ENCODE measurements at regions not wholly inside any gene's neighbourhood (a gene's known extent, or its start where the extent isn't known, plus 50 kb on each side); places are given as distances from the start of the nearest gene placed in this dataset.

DNA sequence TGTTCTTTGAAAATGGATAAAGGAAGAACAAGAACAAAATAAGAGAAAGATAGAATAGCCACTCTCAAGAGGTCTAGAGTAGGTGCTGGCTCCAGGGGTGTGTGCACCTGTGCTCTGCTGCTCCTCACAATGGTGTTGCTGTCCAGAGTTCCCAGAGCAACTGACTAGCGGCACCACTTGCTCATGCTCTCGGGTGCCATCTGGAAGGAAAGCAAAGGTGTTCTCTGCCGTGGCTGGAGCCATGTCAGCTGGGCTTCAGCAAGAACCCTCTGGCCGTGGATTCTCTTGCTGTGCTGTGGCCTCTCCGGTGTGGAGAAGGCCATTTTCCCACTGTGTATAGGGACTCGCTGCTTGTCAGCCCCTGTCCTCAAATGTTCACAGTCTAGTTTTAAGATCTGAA lies 114.6 kb upstream of the TEX51 start:
- H3K9me3 ChIP-seq (ENCODE audit: control insufficient read depth, insufficient read depth, low read depth, low read length): no peaks in the 10 kb centered on the region
- no peak overlapping the region for H3K4me3 ChIP-seq (ENCODE audit: low read depth, low read length)
- no peak overlapping the region for H3K9ac ChIP-seq (ENCODE audit: low read length)
- H3K27me3 ChIP-seq (ENCODE audit: control insufficient read depth, insufficient read depth, low read length): no peaks in the 10 kb centered on the region
- H3K36me3 ChIP-seq (ENCODE audit: control insufficient read depth, insufficient read depth, low read length): no peaks in the 10 kb centered on the region
- no peak overlapping the region for H3K27ac ChIP-seq (ENCODE audit: low read depth, low read length)
- peaks cover 3% of the 10 kb centered on the region; the same call in 1 of the 2 replicates for H3K4me1 ChIP-seq (ENCODE audit: control insufficient read depth, insufficient read depth, low read length)

DNA sequence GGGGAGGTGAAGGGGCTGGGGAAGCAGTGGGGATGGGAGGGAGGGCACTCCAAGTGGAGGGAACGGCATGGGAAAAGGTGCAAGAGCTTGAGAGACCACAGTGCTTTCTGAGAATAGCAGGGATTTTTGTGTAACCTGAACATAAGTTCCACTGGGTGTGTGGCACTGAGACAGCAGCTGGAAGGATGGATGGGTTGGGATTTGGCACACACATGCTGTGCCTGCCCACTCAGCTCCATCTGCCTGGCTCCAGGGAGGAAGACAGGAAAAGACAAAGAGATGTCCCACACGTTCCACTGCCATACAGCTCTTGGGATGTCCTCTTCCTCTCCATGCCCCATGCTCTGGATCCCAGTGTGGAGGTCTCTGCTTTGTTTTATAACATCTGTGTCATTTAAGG lies 114.1 kb upstream of the TEX51 start:
- Histone ChIP-seq H3K27me3 (ENCODE audit: control insufficient read depth, insufficient read depth, low read length) (no peaks in the 10 kb centered on the region), H3K27ac (ENCODE audit: low read depth, low read length) (no peak overlapping the region), H3K4me3 (ENCODE audit: low read depth, low read length) (no peak overlapping the region), H3K4me1 (ENCODE audit: control insufficient read depth, insufficient read depth, low read length) (no peaks in the 10 kb centered on the region), H3K9me3 (ENCODE audit: control insufficient read depth, insufficient read depth, low read depth, low read length) (no peaks in the 10 kb centered on the region), H3K9ac (ENCODE audit: low read length) (no peak overlapping the region), H3K36me3 (ENCODE audit: control insufficient read depth, insufficient read depth, low read length) (no peaks in the 10 kb centered on the region)

DNA sequence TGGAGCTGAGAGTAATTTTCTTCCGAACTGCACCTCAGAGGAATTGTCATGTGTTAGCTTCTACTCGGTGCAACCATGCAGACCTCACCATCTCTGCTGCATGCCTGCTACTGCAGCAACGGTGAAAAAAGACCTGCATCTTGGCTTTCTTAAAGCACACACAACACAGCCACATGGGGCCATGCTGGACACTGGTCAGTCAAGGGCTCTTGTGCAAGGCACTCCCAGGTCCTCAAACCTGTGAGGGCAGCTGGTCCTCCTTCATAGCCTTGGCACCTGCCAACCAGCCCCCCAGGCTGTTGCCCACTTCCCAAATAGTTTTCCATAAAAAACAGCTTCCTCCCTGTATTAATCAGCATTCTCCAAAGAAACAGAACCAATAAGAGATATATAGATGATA lies 113.5 kb upstream of the TEX51 start:
- H3K36me3 ChIP-seq (ENCODE audit: control insufficient read depth, insufficient read depth, low read length): no peaks in the 10 kb centered on the region
- H3K27me3 ChIP-seq (ENCODE audit: control insufficient read depth, insufficient read depth, low read length): no peaks in the 10 kb centered on the region
- H3K9me3 ChIP-seq (ENCODE audit: control insufficient read depth, insufficient read depth, low read depth, low read length): no peaks in the 10 kb centered on the region
- no peak overlapping the region for H3K27ac ChIP-seq (ENCODE audit: low read depth, low read length)
- no peak overlapping the region for H3K9ac ChIP-seq (ENCODE audit: low read length)
- no peaks in the 10 kb centered on the region for H3K4me1 ChIP-seq (ENCODE audit: control insufficient read depth, insufficient read depth, low read length)
- H3K4me3 ChIP-seq (ENCODE audit: low read depth, low read length): no peak overlapping the region

DNA sequence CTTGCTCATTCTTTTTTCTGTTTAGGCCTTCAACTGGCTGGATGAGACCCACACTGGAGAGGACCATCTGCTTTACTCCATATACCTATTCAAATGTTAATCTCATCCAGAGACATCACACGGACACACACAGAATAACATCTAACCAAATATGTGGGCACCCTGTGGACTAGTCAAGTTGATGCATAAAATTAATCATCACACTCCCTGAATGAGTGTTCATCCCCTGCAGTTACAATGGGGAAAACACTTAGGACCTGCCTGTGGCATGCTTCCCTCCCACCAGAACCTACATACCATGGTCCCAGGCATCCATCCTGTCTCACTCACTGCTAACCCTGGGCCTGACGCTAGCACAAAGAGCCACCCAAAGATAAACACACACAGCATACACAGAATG lies 112.8 kb upstream of the TEX51 start:
- no peak overlapping the region for H3K9ac ChIP-seq (ENCODE audit: low read length)
- H3K36me3 ChIP-seq (ENCODE audit: control insufficient read depth, insufficient read depth, low read length): no peaks in the 10 kb centered on the region
- H3K9me3 ChIP-seq (ENCODE audit: control insufficient read depth, insufficient read depth, low read depth, low read length): no peaks in the 10 kb centered on the region
- H3K4me3 ChIP-seq (ENCODE audit: low read depth, low read length): no peak overlapping the region
- H3K27me3 ChIP-seq (ENCODE audit: control insufficient read depth, insufficient read depth, low read length): no peaks in the 10 kb centered on the region
- no peak overlapping the region for H3K27ac ChIP-seq (ENCODE audit: low read depth, low read length)
- H3K4me1 ChIP-seq (ENCODE audit: control insufficient read depth, insufficient read depth, low read length): no peaks in the 10 kb centered on the region

- H3K4me3 ChIP-seq (ENCODE audit: low read depth, low read length): no peak overlapping the region
- H3K27ac ChIP-seq (ENCODE audit: low read depth, low read length): no peak overlapping the region
- H3K36me3 ChIP-seq (ENCODE audit: control insufficient read depth, insufficient read depth, low read length): no peaks in the 10 kb centered on the region
- H3K9ac ChIP-seq (ENCODE audit: low read length): no peak overlapping the region
- no peaks in the 10 kb centered on the region for H3K9me3 ChIP-seq (ENCODE audit: control insufficient read depth, insufficient read depth, low read depth, low read length)
- no peaks in the 10 kb centered on the region for H3K27me3 ChIP-seq (ENCODE audit: control insufficient read depth, insufficient read depth, low read length)
- H3K4me1 ChIP-seq (ENCODE audit: control insufficient read depth, insufficient read depth, low read length): no peaks in the 10 kb centered on the region
Measured at GRCh38 chr2:126786765-126787164, 111.9 kb upstream of the TEX51 start.

- no peak overlapping the region for H3K27ac ChIP-seq (ENCODE audit: low read depth, low read length)
- H3K27me3 ChIP-seq (ENCODE audit: control insufficient read depth, insufficient read depth, low read length): no peaks in the 10 kb centered on the region
- no peaks in the 10 kb centered on the region for H3K9me3 ChIP-seq (ENCODE audit: control insufficient read depth, insufficient read depth, low read depth, low read length)
- H3K4me1 ChIP-seq (ENCODE audit: control insufficient read depth, insufficient read depth, low read length): no peaks in the 10 kb centered on the region
- no peaks in the 10 kb centered on the region for H3K36me3 ChIP-seq (ENCODE audit: control insufficient read depth, insufficient read depth, low read length)
- no peak overlapping the region for H3K9ac ChIP-seq (ENCODE audit: low read length)
- no peak overlapping the region for H3K4me3 ChIP-seq (ENCODE audit: low read depth, low read length)
Measured at GRCh38 chr2:126787289-126787688, 111.4 kb upstream of the TEX51 start.

DNA sequence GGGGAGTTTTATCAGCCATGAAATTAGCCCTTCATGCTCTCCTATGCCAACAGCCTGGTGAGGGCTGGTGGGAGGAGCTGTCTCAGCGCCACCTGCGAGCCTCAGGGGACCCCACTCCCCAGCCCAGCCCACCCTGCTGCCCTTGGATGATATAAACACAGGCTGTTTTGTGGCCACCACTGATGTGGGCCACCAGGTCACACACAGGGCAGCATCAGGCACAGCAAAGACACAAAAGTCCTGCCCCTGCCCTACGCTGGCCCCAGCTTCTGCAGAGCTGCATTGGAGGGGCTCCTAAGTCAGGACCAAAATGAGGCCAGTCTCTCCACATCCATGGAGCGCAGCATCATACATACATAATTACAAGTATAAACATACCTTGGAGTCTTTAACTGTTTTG lies 110.6 kb upstream of the TEX51 start:
- no peak overlapping the region for H3K27ac ChIP-seq (ENCODE audit: low read depth, low read length)
- H3K27me3 ChIP-seq (ENCODE audit: control insufficient read depth, insufficient read depth, low read length): no peaks in the 10 kb centered on the region
- H3K9me3 ChIP-seq (ENCODE audit: control insufficient read depth, insufficient read depth, low read depth, low read length): no peaks in the 10 kb centered on the region
- no peak overlapping the region for H3K9ac ChIP-seq (ENCODE audit: low read length)
- H3K36me3 ChIP-seq (ENCODE audit: control insufficient read depth, insufficient read depth, low read length): no peaks in the 10 kb centered on the region
- H3K4me1 ChIP-seq (ENCODE audit: control insufficient read depth, insufficient read depth, low read length): no peaks in the 10 kb centered on the region
- H3K4me3 ChIP-seq (ENCODE audit: low read depth, low read length): no peak overlapping the region

DNA sequence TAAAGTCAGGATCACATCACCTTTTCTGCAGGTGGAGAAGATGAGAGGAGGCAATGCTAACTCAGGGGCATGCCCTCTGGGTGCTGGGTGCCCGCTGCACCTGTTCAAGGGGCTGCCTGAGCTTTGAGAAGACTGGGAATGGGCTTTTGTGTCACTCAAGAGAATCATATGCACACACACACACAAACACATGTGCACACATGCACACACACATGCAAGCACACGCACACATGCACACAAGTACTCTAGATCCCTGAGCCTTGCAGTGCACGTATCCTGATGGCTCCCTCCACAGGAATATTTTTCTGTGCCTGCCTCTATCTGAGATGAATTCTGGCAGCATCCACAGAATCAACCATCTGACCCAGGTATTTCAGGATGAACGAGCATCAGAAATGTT lies 110.0 kb upstream of the TEX51 start:
- H3K4me1 ChIP-seq (ENCODE audit: control insufficient read depth, insufficient read depth, low read length): peaks cover 4% of the 10 kb centered on the region; the same call in 1 of the 2 replicates

GRCh38 chr2:126790987-126791780 lies 107.5 kb upstream of the TEX51 start:
- no peaks in the 10 kb centered on the region for H3K36me3 ChIP-seq (ENCODE audit: control insufficient read depth, insufficient read depth, low read length)
- H3K4me1 ChIP-seq (ENCODE audit: control insufficient read depth, insufficient read depth, low read length): peaks cover 9% of the 10 kb centered on the region
- H3K4me3 ChIP-seq (ENCODE audit: low read depth, low read length): no peak overlapping the region
- no peak overlapping the region for H3K27ac ChIP-seq (ENCODE audit: low read depth, low read length)
- no peaks in the 10 kb centered on the region for H3K27me3 ChIP-seq (ENCODE audit: control insufficient read depth, insufficient read depth, low read length)
- no peaks in the 10 kb centered on the region for H3K9me3 ChIP-seq (ENCODE audit: control insufficient read depth, insufficient read depth, low read depth, low read length)
- H3K9ac ChIP-seq (ENCODE audit: low read length): no peak overlapping the region

More for the DNA sequence above, 110.0 kb upstream of the TEX51 start:
- H3K9ac ChIP-seq (ENCODE audit: low read length): no peak overlapping the region
- H3K36me3 ChIP-seq (ENCODE audit: control insufficient read depth, insufficient read depth, low read length): no peaks in the 10 kb centered on the region
- no peak overlapping the region for H3K27ac ChIP-seq (ENCODE audit: low read depth, low read length)
- no peak overlapping the region for H3K4me3 ChIP-seq (ENCODE audit: low read depth, low read length)
- no peaks in the 10 kb centered on the region for H3K27me3 ChIP-seq (ENCODE audit: control insufficient read depth, insufficient read depth, low read length)
- H3K9me3 ChIP-seq (ENCODE audit: control insufficient read depth, insufficient read depth, low read depth, low read length): no peaks in the 10 kb centered on the region

DNA sequence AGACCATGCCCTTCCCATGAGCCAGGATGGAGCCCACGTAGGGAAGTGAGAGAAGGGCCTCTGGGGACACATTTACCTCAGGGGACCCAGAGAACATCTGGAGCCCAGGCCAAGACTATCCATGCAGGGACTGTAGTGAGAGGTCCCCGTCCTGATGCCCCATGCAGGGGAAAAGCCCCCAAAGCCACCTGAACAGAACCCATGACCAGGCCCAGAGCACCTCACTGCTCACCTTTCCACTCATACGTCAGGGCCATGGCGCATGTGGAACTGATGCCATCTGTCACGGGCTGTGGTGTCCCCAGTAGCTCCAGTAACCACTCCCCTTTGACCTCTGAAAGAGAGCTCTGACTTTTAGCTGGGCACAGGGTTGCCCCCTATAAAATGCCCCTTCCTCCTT lies 106.5 kb upstream of the TEX51 start:
- Histone ChIP-seq H3K4me3 (ENCODE audit: low read depth, low read length) (no peak overlapping the region), H3K9me3 (ENCODE audit: control insufficient read depth, insufficient read depth, low read depth, low read length) (no peaks in the 10 kb centered on the region), H3K27me3 (ENCODE audit: control insufficient read depth, insufficient read depth, low read length) (no peaks in the 10 kb centered on the region), H3K9ac (ENCODE audit: low read length) (no peak overlapping the region), H3K36me3 (ENCODE audit: control insufficient read depth, insufficient read depth, low read length) (no peaks in the 10 kb centered on the region), H3K27ac (ENCODE audit: low read depth, low read length) (no peak overlapping the region), H3K4me1 (ENCODE audit: control insufficient read depth, insufficient read depth, low read length) (peaks cover 9% of the 10 kb centered on the region)

GRCh38 chr2:126792993-126793392 lies 105.7 kb upstream of the TEX51 start:
- Histone ChIP-seq H3K27me3 (ENCODE audit: control insufficient read depth, insufficient read depth, low read length) (no peaks in the 10 kb centered on the region), H3K4me3 (ENCODE audit: low read depth, low read length) (no peak overlapping the region), H3K9ac (ENCODE audit: low read length) (no peak overlapping the region), H3K36me3 (ENCODE audit: control insufficient read depth, insufficient read depth, low read length) (no peaks in the 10 kb centered on the region), H3K27ac (ENCODE audit: low read depth, low read length) (no peak overlapping the region), H3K4me1 (ENCODE audit: control insufficient read depth, insufficient read depth, low read length) (peaks cover 9% of the 10 kb centered on the region), H3K9me3 (ENCODE audit: control insufficient read depth, insufficient read depth, low read depth, low read length) (no peaks in the 10 kb centered on the region)
